ENCODE measurements at regions not wholly inside any gene's neighbourhood (a gene's known extent, or its start where the extent isn't known, plus 50 kb on each side); places are given as distances from the start of the nearest gene placed in this dataset.

- Histone ChIP-seq H3K27ac (ENCODE audit: low read depth in 2 of 2, low read length in 2 of 2) (no peak overlapping the region), H3K4me3 (ENCODE audit: low read length in 3 of 3) (no peak overlapping the region), H3K27me3 (ENCODE audit: control insufficient read depth, insufficient read depth, low read length) (no peaks in the 10 kb centered on the region), H3K36me3 (ENCODE audit: control insufficient read depth in 2 of 3, insufficient read depth in 3 of 3, low read length in 3 of 3) (no peaks in the 10 kb centered on the region), H3K9ac (ENCODE audit: low read length in 3 of 3) (no peak overlapping the region), H3K4me1 (ENCODE audit: control insufficient read depth in 2 of 3, insufficient read depth in 2 of 3, low read depth in 1 of 3, low read length in 3 of 3) (peaks cover 0 to 6% (median 3%) of the 10 kb centered on the region in 3 donors), H3K9me3 (ENCODE audit: control insufficient read depth in 2 of 3, insufficient read depth in 1 of 3, low read length in 3 of 3) (no peaks in the 10 kb centered on the region)
- intact Hi-C loops (cut with DNase I): no loop called here
- TF ChIP-seq, protein P1, sequence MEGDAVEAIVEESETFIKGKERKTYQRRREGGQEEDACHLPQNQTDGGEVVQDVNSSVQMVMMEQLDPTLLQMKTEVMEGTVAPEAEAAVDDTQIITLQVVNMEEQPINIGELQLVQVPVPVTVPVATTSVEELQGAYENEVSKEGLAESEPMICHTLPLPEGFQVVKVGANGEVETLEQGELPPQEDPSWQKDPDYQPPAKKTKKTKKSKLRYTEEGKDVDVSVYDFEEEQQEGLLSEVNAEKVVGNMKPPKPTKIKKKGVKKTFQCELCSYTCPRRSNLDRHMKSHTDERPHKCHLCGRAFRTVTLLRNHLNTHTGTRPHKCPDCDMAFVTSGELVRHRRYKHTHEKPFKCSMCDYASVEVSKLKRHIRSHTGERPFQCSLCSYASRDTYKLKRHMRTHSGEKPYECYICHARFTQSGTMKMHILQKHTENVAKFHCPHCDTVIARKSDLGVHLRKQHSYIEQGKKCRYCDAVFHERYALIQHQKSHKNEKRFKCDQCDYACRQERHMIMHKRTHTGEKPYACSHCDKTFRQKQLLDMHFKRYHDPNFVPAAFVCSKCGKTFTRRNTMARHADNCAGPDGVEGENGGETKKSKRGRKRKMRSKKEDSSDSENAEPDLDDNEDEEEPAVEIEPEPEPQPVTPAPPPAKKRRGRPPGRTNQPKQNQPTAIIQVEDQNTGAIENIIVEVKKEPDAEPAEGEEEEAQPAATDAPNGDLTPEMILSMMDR (IDR thresholded peaks at IDR 0.05; ENCODE audit: borderline replicate concordance, extremely low read depth, insufficient read depth): no peak
- DNase-seq (no peak), FAIRE-seq (no peak)
These were observed 195.6 kb downstream of the PIK3R1 start for GRCh38 chr5:68411161-68411560.

GRCh38 chr5:68415177-68416085 is 199.9 kb downstream of the PIK3R1 start:
- Histone ChIP-seq H3K27ac (ENCODE audit: low read depth in 2 of 2, low read length in 2 of 2) (peak overlapping the region in 1 of 2 donors; percentile 7), H3K27me3 (ENCODE audit: control insufficient read depth, insufficient read depth, low read length) (no peaks in the 10 kb centered on the region), H3K9ac (ENCODE audit: low read length in 3 of 3) (no peak overlapping the region), H3K36me3 (ENCODE audit: control insufficient read depth in 2 of 3, insufficient read depth in 3 of 3, low read length in 3 of 3) (no peaks in the 10 kb centered on the region), H3K4me1 (ENCODE audit: control insufficient read depth in 2 of 3, insufficient read depth in 2 of 3, low read depth in 1 of 3, low read length in 3 of 3) (peaks cover 0 to 22% (median 3%) of the 10 kb centered on the region in 3 donors), H3K4me3 (ENCODE audit: low read length in 3 of 3) (no peak overlapping the region), H3K9me3 (ENCODE audit: control insufficient read depth in 2 of 3, insufficient read depth in 1 of 3, low read length in 3 of 3) (no peaks in the 10 kb centered on the region)
- intact Hi-C loops (cut with DNase I): no loop called here
- FAIRE-seq (no peak), DNase-seq (peak in 2 of 5 donors; percentile 53 to 76)
- TF ChIP-seq, protein P1 (IDR thresholded peaks at IDR 0.05; ENCODE audit: borderline replicate concordance, extremely low read depth, insufficient read depth): no peak

GRCh38 chr5:68416714-68417113 is 201.2 kb downstream of the PIK3R1 start:
- H3K9me3 ChIP-seq (ENCODE audit: control insufficient read depth in 2 of 3, insufficient read depth in 1 of 3, low read length in 3 of 3): no peaks in the 10 kb centered on the region
- H3K4me1 ChIP-seq (ENCODE audit: control insufficient read depth in 2 of 3, insufficient read depth in 2 of 3, low read depth in 1 of 3, low read length in 3 of 3): peaks cover 0 to 26% (median 8%) of the 10 kb centered on the region in 3 donors
- intact Hi-C loops (cut with DNase I): no loop called here
- H3K4me3 ChIP-seq (ENCODE audit: low read length in 3 of 3): no peak overlapping the region
- no peaks in the 10 kb centered on the region for H3K27me3 ChIP-seq (ENCODE audit: control insufficient read depth, insufficient read depth, low read length)
- H3K36me3 ChIP-seq (ENCODE audit: control insufficient read depth in 2 of 3, insufficient read depth in 3 of 3, low read length in 3 of 3): no peaks in the 10 kb centered on the region
- FAIRE-seq (no peak), DNase-seq (no peak)
- no peak overlapping the region for H3K9ac ChIP-seq (ENCODE audit: low read length in 3 of 3)
- no peak overlapping the region for H3K27ac ChIP-seq (ENCODE audit: low read depth in 2 of 2, low read length in 2 of 2)
- TF ChIP-seq, protein P1 (IDR thresholded peaks at IDR 0.05; ENCODE audit: borderline replicate concordance, extremely low read depth, insufficient read depth): no peak

Measured in kidney (tissue), 13 donors.